ENCODE measurements at regions not wholly inside any gene's neighbourhood (a gene's known extent, or its start where the extent isn't known, plus 50 kb on each side); places are given as distances from the start of the nearest gene placed in this dataset.

- TF ChIP-seq, protein P1, sequence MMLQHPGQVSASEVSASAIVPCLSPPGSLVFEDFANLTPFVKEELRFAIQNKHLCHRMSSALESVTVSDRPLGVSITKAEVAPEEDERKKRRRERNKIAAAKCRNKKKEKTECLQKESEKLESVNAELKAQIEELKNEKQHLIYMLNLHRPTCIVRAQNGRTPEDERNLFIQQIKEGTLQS (IDR thresholded peaks at IDR 0.05): no peak
- TF ChIP-seq, protein P1 (CRISPR knock-in tag; conservative IDR thresholded peaks at IDR 0.05): no peak
- TF ChIP-seq SRSF3 (IDR thresholded peaks at IDR 0.05; ENCODE audit: insufficient read depth, low read length) (no peak), PRDM10 (IDR thresholded peaks at IDR 0.05; ENCODE audit: partially characterized antibody) (no peak)
These were observed 165.4 kb upstream of the CRY1 start (continued) for GRCh38 chr12:107258780-107259179.

- no peak for ATAC-seq
- BruUV-seq (replicated peaks): no TSS peak
- TF ChIP-seq CUX1 (CRISPR knock-in tag; IDR thresholded peaks at IDR 0.05) (no peak), TRIM25 (IDR thresholded peaks at IDR 0.05; ENCODE audit: borderline replicate concordance) (no peak), SRSF3 (IDR thresholded peaks at IDR 0.05; ENCODE audit: insufficient read depth, low read length) (no peak), ELK3 (CRISPR knock-in tag; IDR thresholded peaks at IDR 0.05) (no peak)
These were observed 170.6 kb upstream of the CRY1 start for GRCh38 chr12:107263980-107264379.

More at GRCh38 chr12:107263980-107264379, 170.6 kb upstream of the CRY1 start:
- in situ Hi-C loops (cut with MboI): no loop called here
- DNase-seq (ENCODE audit: extremely low read depth in 1 of 4, low spot score in 3 of 4) (no peak), FAIRE-seq (no peak)
- ChIA-PET POLR2A (no interaction called here), CTCF (ENCODE audit: low intra/inter-chr PET ratio) (no interaction called here)
- no peak overlapping the region for H2AFZ ChIP-seq (ENCODE audit: low read depth, low read length)
- H3K4me3 ChIP-seq: no peak overlapping the region
- H3K27ac ChIP-seq (ENCODE audit: extremely low read depth, low read depth, low read length): no peak overlapping the region
- no peaks in the 10 kb centered on the region for H3K9me1 ChIP-seq (ENCODE audit: control insufficient read depth, insufficient read depth, low read length)
- H3K27me3 ChIP-seq (ENCODE audit: control insufficient read depth in 2 of 2, insufficient read depth in 2 of 2, low read length in 2 of 2): peaks cover 0 to under 1% of the 10 kb centered on the region in 2 experiments; a peak in 1 of 5 replicates
- H3K4me1 ChIP-seq (replicated peaks in 1 of 2; ENCODE audit: control insufficient read depth in 2 of 2, insufficient read depth in 2 of 2, low read length in 2 of 2): no peaks in the 10 kb centered on the region
- no peaks in the 10 kb centered on the region for H3K9me3 ChIP-seq (replicated peaks; ENCODE audit: control insufficient read depth, insufficient read depth, low read depth, low read length)
- no peak overlapping the region for H3K9ac ChIP-seq (ENCODE audit: insufficient read depth in 1 of 2, low read depth in 2 of 2, low read length in 2 of 2)
- intact Hi-C loops (cut with micrococcal nuclease): no loop called here
- no peaks in the 10 kb centered on the region for H3K79me2 ChIP-seq (ENCODE audit: control insufficient read depth, insufficient read depth, low read length)
- no peaks in the 10 kb centered on the region for H3K36me3 ChIP-seq (ENCODE audit: control insufficient read depth, insufficient read depth, low read length)
- no peaks in the 10 kb centered on the region for H4K20me1 ChIP-seq (replicated peaks; ENCODE audit: control insufficient read depth, insufficient read depth, low read length)
- H3K4me2 ChIP-seq (ENCODE audit: insufficient read depth, low read length): no peak overlapping the region
